ENCODE measurements at regions not wholly inside any gene's neighbourhood (a gene's known extent, or its start where the extent isn't known, plus 50 kb on each side); places are given as distances from the start of the nearest gene placed in this dataset.

GRCh38 chr14:79972230-79972629 lies 239.1 kb downstream of the DIO2 start:
- TF ChIP-seq, protein P1, sequence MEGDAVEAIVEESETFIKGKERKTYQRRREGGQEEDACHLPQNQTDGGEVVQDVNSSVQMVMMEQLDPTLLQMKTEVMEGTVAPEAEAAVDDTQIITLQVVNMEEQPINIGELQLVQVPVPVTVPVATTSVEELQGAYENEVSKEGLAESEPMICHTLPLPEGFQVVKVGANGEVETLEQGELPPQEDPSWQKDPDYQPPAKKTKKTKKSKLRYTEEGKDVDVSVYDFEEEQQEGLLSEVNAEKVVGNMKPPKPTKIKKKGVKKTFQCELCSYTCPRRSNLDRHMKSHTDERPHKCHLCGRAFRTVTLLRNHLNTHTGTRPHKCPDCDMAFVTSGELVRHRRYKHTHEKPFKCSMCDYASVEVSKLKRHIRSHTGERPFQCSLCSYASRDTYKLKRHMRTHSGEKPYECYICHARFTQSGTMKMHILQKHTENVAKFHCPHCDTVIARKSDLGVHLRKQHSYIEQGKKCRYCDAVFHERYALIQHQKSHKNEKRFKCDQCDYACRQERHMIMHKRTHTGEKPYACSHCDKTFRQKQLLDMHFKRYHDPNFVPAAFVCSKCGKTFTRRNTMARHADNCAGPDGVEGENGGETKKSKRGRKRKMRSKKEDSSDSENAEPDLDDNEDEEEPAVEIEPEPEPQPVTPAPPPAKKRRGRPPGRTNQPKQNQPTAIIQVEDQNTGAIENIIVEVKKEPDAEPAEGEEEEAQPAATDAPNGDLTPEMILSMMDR (IDR thresholded peaks at IDR 0.05), result no peak
- no peak for TF ChIP-seq POLR2A (IDR thresholded peaks at IDR 0.05)
